ENCODE measurements at regions not wholly inside any gene's neighbourhood (a gene's known extent, or its start where the extent isn't known, plus 50 kb on each side); places are given as distances from the start of the nearest gene placed in this dataset.

- H3K9me3 Mint-ChIP-seq = peaks cover 21% of the 10 kb centered on the region
- CTCF ChIA-PET = no interaction called here
Measured at GRCh38 chr13:84821261-84821660, 939.0 kb upstream of the SLITRK1 start.

GRCh38 chr13:84816567-84817105 lies 934.4 kb upstream of the SLITRK1 start:
- CTCF ChIA-PET = no interaction called here
- ATAC-seq = no peak
- no peak overlapping the region for H3K4me3 Mint-ChIP-seq
- peaks cover 16% of the 10 kb centered on the region for H3K9me3 Mint-ChIP-seq
- POLR2A ChIA-PET = no interaction called here
- H3K4me1 Mint-ChIP-seq = peaks cover 13% of the 10 kb centered on the region
- no peak overlapping the region for H3K27ac Mint-ChIP-seq
- peaks cover 3% of the 10 kb centered on the region; the same call in 1 of the 2 replicates for H3K36me3 Mint-ChIP-seq
- H3K27me3 Mint-ChIP-seq (ENCODE audit: low read depth) = no peaks in the 10 kb centered on the region
- TF ChIP-seq PRDM15 (CRISPR knock-in tag; IDR thresholded peaks at IDR 0.05) (no peak), STAT6 (CRISPR knock-in tag; conservative IDR thresholded peaks at IDR 0.05; ENCODE audit: low read depth) (no peak), HMGA2 (CRISPR knock-in tag; IDR thresholded peaks at IDR 0.05) (no peak), TCF7 (CRISPR knock-in tag; IDR thresholded peaks at IDR 0.05; ENCODE audit: low read depth) (no peak)
- no peak for DNase-seq (ENCODE audit: low spot score)

More at GRCh38 chr13:84821261-84821660, 939.0 kb upstream of the SLITRK1 start:
- DNase-seq (ENCODE audit: low spot score) (no peak), ATAC-seq (no peak)
- TF ChIP-seq ZNF671 (CRISPR knock-in tag; IDR thresholded peaks at IDR 0.05) (no peak), ZNF263 (CRISPR knock-in tag; IDR thresholded peaks at IDR 0.05; ENCODE audit: low read depth) (no peak), GTF2I (CRISPR knock-in tag; conservative IDR thresholded peaks at IDR 0.05) (no peak), GABPB1 (CRISPR knock-in tag; IDR thresholded peaks at IDR 0.05) (no peak), PRDM15 (CRISPR knock-in tag; IDR thresholded peaks at IDR 0.05) (no peak), KAT7 (CRISPR knock-in tag; IDR thresholded peaks at IDR 0.05; ENCODE audit: borderline replicate concordance) (no peak)
- POLR2A ChIA-PET = no interaction called here
- no peak overlapping the region for H3K4me3 Mint-ChIP-seq
- peaks cover 24% of the 10 kb centered on the region for H3K4me1 Mint-ChIP-seq
- no peaks in the 10 kb centered on the region for H3K27me3 Mint-ChIP-seq (ENCODE audit: low read depth)
- peaks cover 3% of the 10 kb centered on the region; the same call in 1 of the 2 replicates for H3K36me3 Mint-ChIP-seq
- H3K27ac Mint-ChIP-seq = no peak overlapping the region

- no peak for DNase-seq (ENCODE audit: low spot score)
- Mint-ChIP-seq H3K27me3 (ENCODE audit: low read depth) (no peaks in the 10 kb centered on the region), H3K9me3 (no peaks in the 10 kb centered on the region), H3K4me1 (peaks cover 25% of the 10 kb centered on the region), H3K36me3 (no peaks in the 10 kb centered on the region), H3K4me3 (no peak overlapping the region), H3K27ac (no peak overlapping the region)
- ChIA-PET POLR2A (no interaction called here), CTCF (interaction anchor here (0.5 kb wide), 1 partner anchor 808 kb away, joined by 3 read pairs; no protein-coding TSS in a partner anchor)
- no peak for ATAC-seq
- TF ChIP-seq SP1 (CRISPR knock-in tag; conservative IDR thresholded peaks at IDR 0.05) = no peak
- no peak for TF ChIP-seq EMX1 (CRISPR knock-in tag; IDR thresholded peaks at IDR 0.05)
- TF ChIP-seq ZNF671 (CRISPR knock-in tag; IDR thresholded peaks at IDR 0.05) = no peak
- TF ChIP-seq JUN (CRISPR knock-in tag; IDR thresholded peaks at IDR 0.05) = no peak
- TF ChIP-seq E2F1 (CRISPR knock-in tag; IDR thresholded peaks at IDR 0.05) = no peak
- no peak for TF ChIP-seq FOXP1 (CRISPR knock-in tag; IDR thresholded peaks at IDR 0.05; ENCODE audit: borderline replicate concordance)
- TF ChIP-seq ATF3 (CRISPR knock-in tag; conservative IDR thresholded peaks at IDR 0.05) = no peak
- TF ChIP-seq ZNF512 (CRISPR knock-in tag; IDR thresholded peaks at IDR 0.05; ENCODE audit: borderline replicate concordance) = no peak
Measured at GRCh38 chr13:84812789-84813188, 930.5 kb upstream of the SLITRK1 start.
